ENCODE measurements at regions not wholly inside any gene's neighbourhood (a gene's known extent, or its start where the extent isn't known, plus 50 kb on each side); places are given as distances from the start of the nearest gene placed in this dataset.
A peak's percentile ranks its signal among the peaks of the same experiment; 100 is the strongest.

DNA sequence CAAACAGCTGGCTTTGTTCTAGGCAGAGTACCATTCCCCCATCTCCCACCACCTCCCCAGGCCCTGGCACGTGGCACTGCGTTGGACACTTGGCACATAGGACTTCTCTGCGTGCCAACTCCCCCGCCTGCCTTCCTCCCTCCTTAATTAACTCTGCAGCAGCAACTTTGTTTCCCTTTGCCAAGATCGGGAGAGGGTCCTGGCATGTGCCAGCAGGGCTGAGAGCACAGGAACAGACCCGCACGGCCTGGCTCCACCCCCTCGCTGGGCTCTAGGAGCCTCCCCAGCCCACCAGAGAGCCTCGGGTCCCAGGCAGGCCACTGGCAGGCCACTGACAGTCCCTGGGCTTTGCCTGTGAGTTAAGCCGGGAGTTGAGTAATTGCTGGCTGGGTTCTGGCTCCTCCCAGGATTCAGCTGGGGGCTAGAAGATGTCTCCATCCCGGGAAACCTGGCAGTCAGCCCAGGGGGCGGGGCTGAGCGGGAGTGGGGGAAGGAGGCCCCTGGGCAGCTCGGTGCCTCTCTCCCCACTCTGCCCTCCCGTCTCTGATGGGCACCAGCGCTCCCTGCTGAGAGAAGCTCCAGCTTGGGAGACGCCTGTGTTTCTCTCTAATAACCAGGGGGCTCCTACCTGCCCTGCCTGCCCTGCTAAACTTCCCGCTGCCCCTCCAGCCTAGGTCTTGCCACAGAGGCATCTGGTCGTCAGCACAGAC lies 224.0 kb upstream of the TNRC6C start (continued):
- TF ChIP-seq, protein P1, sequence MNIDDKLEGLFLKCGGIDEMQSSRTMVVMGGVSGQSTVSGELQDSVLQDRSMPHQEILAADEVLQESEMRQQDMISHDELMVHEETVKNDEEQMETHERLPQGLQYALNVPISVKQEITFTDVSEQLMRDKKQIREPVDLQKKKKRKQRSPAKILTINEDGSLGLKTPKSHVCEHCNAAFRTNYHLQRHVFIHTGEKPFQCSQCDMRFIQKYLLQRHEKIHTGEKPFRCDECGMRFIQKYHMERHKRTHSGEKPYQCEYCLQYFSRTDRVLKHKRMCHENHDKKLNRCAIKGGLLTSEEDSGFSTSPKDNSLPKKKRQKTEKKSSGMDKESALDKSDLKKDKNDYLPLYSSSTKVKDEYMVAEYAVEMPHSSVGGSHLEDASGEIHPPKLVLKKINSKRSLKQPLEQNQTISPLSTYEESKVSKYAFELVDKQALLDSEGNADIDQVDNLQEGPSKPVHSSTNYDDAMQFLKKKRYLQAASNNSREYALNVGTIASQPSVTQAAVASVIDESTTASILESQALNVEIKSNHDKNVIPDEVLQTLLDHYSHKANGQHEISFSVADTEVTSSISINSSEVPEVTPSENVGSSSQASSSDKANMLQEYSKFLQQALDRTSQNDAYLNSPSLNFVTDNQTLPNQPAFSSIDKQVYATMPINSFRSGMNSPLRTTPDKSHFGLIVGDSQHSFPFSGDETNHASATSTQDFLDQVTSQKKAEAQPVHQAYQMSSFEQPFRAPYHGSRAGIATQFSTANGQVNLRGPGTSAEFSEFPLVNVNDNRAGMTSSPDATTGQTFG (tag by site-specific recombination; IDR thresholded peaks at IDR 0.05; ENCODE audit: borderline replicate concordance) = no peak
- TF ChIP-seq YY2 (tag by site-specific recombination; IDR thresholded peaks at IDR 0.05) = no peak; the same call in 1 of the 2 replicates
- TF ChIP-seq ZNF174 (tag by site-specific recombination; IDR thresholded peaks at IDR 0.05) = no peak
- peak; percentile 31; the same call in 1 of the 2 replicates for TF ChIP-seq ZNF660 (tag by site-specific recombination; IDR thresholded peaks at IDR 0.05)
- no peak for TF ChIP-seq OSR2 (tag by site-specific recombination; IDR thresholded peaks at IDR 0.05)
- TF ChIP-seq KLF8 (tag by site-specific recombination; IDR thresholded peaks at IDR 0.05) = no peak; the same call in 1 of the 2 replicates
- no peak for TF ChIP-seq ZNF416 (tag by site-specific recombination; IDR thresholded peaks at IDR 0.05)
- TF ChIP-seq ZNF138 (tag by site-specific recombination; IDR thresholded peaks at IDR 0.05; ENCODE audit: borderline replicate concordance) = no peak
- no peak for TF ChIP-seq ZNF114 (tag by site-specific recombination; IDR thresholded peaks at IDR 0.05)
- no peak; the same call in 1 of the 2 replicates for TF ChIP-seq ZNF629 (tag by site-specific recombination; IDR thresholded peaks at IDR 0.05)
- no peak for TF ChIP-seq ZNF529 (tag by site-specific recombination; IDR thresholded peaks at IDR 0.05; ENCODE audit: insufficient replicate concordance)
- TF ChIP-seq SP7 (tag by site-specific recombination; IDR thresholded peaks at IDR 0.05) = peak; percentile 56; the same call in 1 of the 2 replicates
- no peak for TF ChIP-seq ZNF560 (tag by site-specific recombination; IDR thresholded peaks at IDR 0.05; ENCODE audit: borderline replicate concordance)

DNA sequence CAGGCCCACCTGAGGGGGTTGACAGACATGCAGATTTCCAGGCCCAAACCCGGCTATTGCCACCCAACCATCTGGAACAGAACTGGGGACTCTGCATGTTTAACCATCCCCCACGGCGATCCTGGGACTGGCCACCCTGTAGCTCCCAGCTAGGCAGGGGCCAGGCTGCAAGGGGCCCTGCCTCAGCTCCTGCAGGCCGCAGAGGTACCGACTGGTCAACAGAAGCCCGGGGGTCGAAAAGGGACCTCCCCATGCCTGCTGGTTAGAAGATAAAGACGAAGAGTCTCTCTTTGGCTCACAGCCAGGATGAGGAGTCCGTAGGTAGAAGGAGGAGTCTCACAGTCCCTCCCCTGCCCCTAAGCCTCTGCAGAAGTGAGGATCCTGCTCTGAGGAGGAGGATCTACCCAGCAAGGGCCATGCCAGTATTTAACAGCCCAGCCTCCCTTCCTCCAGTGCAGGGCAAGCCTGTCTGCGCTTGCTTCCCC lies 223.4 kb upstream of the TNRC6C start:
- CTCF ChIA-PET = interaction anchor here (2.1 kb wide), 1 partner anchor 192 kb away, joined by 6 read pairs; no protein-coding TSS in a partner anchor
- peaks cover 18% of the 10 kb centered on the region for H3K4me1 ChIP-seq (ENCODE audit: control insufficient read depth, insufficient read depth, low read length)
- H3K4me3 ChIP-seq (ENCODE audit: low read depth, low read length) = no peak overlapping the region
- TF ChIP-seq ZNF677 (tag by site-specific recombination; IDR thresholded peaks at IDR 0.05) = no peak
- no peak for TF ChIP-seq ZNF776 (tag by site-specific recombination; IDR thresholded peaks at IDR 0.05; ENCODE audit: borderline replicate concordance)
- TF ChIP-seq ZNF416 (tag by site-specific recombination; IDR thresholded peaks at IDR 0.05) = no peak
- TF ChIP-seq, protein P2, sequence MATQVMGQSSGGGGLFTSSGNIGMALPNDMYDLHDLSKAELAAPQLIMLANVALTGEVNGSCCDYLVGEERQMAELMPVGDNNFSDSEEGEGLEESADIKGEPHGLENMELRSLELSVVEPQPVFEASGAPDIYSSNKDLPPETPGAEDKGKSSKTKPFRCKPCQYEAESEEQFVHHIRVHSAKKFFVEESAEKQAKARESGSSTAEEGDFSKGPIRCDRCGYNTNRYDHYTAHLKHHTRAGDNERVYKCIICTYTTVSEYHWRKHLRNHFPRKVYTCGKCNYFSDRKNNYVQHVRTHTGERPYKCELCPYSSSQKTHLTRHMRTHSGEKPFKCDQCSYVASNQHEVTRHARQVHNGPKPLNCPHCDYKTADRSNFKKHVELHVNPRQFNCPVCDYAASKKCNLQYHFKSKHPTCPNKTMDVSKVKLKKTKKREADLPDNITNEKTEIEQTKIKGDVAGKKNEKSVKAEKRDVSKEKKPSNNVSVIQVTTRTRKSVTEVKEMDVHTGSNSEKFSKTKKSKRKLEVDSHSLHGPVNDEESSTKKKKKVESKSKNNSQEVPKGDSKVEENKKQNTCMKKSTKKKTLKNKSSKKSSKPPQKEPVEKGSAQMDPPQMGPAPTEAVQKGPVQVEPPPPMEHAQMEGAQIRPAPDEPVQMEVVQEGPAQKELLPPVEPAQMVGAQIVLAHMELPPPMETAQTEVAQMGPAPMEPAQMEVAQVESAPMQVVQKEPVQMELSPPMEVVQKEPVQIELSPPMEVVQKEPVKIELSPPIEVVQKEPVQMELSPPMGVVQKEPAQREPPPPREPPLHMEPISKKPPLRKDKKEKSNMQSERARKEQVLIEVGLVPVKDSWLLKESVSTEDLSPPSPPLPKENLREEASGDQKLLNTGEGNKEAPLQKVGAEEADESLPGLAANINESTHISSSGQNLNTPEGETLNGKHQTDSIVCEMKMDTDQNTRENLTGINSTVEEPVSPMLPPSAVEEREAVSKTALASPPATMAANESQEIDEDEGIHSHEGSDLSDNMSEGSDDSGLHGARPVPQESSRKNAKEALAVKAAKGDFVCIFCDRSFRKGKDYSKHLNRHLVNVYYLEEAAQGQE (tag by site-specific recombination; IDR thresholded peaks at IDR 0.05) = no peak
- TF ChIP-seq FEZF1 (tag by site-specific recombination; IDR thresholded peaks at IDR 0.05) = no peak
- TF ChIP-seq ZNF404 (tag by site-specific recombination; IDR thresholded peaks at IDR 0.05) = no peak
- TF ChIP-seq ZNF140 (tag by site-specific recombination; IDR thresholded peaks at IDR 0.05) = no peak
- TF ChIP-seq ZNF239 (tag by site-specific recombination; IDR thresholded peaks at IDR 0.05) = no peak
- TF ChIP-seq MEIS1 (CRISPR knock-in tag; IDR thresholded peaks at IDR 0.05; ENCODE audit: borderline replicate concordance) = no peak
- TF ChIP-seq, protein P3, sequence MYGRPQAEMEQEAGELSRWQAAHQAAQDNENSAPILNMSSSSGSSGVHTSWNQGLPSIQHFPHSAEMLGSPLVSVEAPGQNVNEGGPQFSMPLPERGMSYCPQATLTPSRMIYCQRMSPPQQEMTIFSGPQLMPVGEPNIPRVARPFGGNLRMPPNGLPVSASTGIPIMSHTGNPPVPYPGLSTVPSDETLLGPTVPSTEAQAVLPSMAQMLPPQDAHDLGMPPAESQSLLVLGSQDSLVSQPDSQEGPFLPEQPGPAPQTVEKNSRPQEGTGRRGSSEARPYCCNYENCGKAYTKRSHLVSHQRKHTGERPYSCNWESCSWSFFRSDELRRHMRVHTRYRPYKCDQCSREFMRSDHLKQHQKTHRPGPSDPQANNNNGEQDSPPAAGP (tag by site-specific recombination; IDR thresholded peaks at IDR 0.05) = no peak
- TF ChIP-seq ZNF202 (tag by site-specific recombination; IDR thresholded peaks at IDR 0.05; ENCODE audit: borderline replicate concordance) = no peak
- no peak for TF ChIP-seq ZNF138 (tag by site-specific recombination; IDR thresholded peaks at IDR 0.05; ENCODE audit: borderline replicate concordance)
- TF ChIP-seq ZNF600 (tag by site-specific recombination; IDR thresholded peaks at IDR 0.05) = peak; percentile 59; the same call in 1 of the 2 replicates
- peak; percentile 94 for TF ChIP-seq GLIS1 (tag by site-specific recombination; IDR thresholded peaks at IDR 0.05)
- 0 out of 2 replicates have a peak, but pooled peaks have one; percentile 12 for TF ChIP-seq YY2 (tag by site-specific recombination; IDR thresholded peaks at IDR 0.05)
- TF ChIP-seq, protein P4, sequence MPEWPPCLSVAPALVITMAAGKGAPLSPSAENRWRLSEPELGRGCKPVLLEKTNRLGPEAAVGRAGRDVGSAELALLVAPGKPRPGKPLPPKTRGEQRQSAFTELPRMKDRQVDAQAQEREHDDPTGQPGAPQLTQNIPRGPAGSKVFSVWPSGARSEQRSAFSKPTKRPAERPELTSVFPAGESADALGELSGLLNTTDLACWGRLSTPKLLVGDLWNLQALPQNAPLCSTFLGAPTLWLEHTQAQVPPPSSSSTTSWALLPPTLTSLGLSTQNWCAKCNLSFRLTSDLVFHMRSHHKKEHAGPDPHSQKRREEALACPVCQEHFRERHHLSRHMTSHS (tag by site-specific recombination; IDR thresholded peaks at IDR 0.05) = no peak
- TF ChIP-seq KLF10 (tag by site-specific recombination; IDR thresholded peaks at IDR 0.05) = no peak
- TF ChIP-seq ZNF223 (tag by site-specific recombination; IDR thresholded peaks at IDR 0.05) = no peak

More for the DNA sequence above, 223.4 kb upstream of the TNRC6C start:
- Histone ChIP-seq H3K36me3 (ENCODE audit: control insufficient read depth in 2 of 2, insufficient read depth in 1 of 2, low read length in 2 of 2) (no peaks in the 10 kb centered on the region), H3K9me3 (ENCODE audit: control insufficient read depth, insufficient read depth, low read depth, low read length) (no peaks in the 10 kb centered on the region; the same call in none of the 2 replicates), H3K27ac (ENCODE audit: extremely low read depth, low read depth, low read length) (peak overlapping the region; percentile 89)
- POLR2A ChIA-PET = interaction anchor here (0.8 to 4.3 kb wide), 3 partner anchors 8 to 223 kb away, joined by 3 to 26 read pairs (median 3); partner anchors contain the start of gene TNRC6C
